K562 (cell line): ENCODE measurements at regions not wholly inside any gene's neighbourhood (a gene's known extent, or its start where the extent isn't known, plus 50 kb on each side); places are given as distances from the start of the nearest gene placed in this dataset.

Experiments
- MAX ChIP-seq: sonication (generic); formaldehyde crosslinking; IDR thresholded peaks from 2 replicates; pipeline ENCODE4 v1.9.0; 2022; ENCODE audit warnings: mild to moderate bottlenecking, missing genetic modification reagents
- STAG1 ChIP-seq: sonication (generic); formaldehyde crosslinking; IDR thresholded peaks from 2 replicates; pipeline ENCODE4 v1.5.0; 2020; ENCODE audit warnings: missing genetic modification reagents, borderline replicate concordance
- TRIM25 ChIP-seq: fragments of 450-650 bp; IDR thresholded peaks from 2 replicates; pipeline ENCODE4 v1.7.0; 2016; ENCODE audit warnings: borderline replicate concordance

DNA sequence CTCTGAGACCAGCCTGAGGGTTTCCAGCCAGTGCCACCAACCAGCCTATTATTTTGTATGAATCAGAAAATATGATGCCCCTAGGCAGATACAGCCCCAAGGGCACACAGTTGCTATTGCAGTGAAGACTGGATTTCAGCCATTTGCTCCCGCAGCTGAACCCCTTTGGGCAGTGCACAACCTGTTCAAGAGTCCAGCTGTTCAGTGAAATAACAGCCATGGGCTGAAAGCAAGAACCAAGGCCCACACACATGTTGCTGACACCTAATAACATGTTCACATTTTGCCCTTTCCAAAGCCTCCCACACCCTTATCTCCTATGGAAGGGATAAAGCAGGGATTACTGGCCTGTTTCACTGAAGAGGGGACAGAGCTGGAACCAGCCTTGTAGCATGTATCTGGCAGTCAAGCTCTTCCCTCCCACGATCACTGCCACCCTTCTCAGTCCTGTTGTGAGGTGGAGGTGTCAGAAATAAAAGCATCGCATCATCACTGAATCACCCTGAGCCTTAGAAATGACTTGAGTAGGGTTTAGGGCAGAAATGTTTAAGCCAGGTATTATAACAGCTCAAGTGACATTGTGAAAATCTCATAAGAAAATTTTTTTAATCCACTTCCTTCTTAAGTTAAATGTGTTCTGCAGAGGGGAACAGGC lies 137.1 kb upstream of the FSTL4 start:
- TF ChIP-seq STAG1 (no peak), MAX (CRISPR knock-in tag) (no peak), TRIM25 (no peak)
